SK-N-SH treated with all-trans-retinoic acid at 6 μM for 48 hours (cell line): ENCODE measurements at regions not wholly inside any gene's neighbourhood (a gene's known extent, or its start where the extent isn't known, plus 50 kb on each side); places are given as distances from the start of the nearest gene placed in this dataset.

Experiments
- ATAC-seq: fragments of 200-7000 bp; cut with Tn5 transposase; 3 replicates; pipeline ENCODE4 v1.9.1; 2020; ENCODE audit warnings: mild to moderate bottlenecking, moderate library complexity
- ARNTL ChIP-seq: fragments of 450-650 bp; formaldehyde crosslinking; IDR thresholded peaks from 2 replicates; pipeline ENCODE4 v1.5.0; 2020; ENCODE audit warnings: low read depth, mild to moderate bottlenecking, moderate library complexity, borderline replicate concordance
- CREB5 ChIP-seq: fragments of 250-450 bp; sonication (Bioruptor Pico); IDR thresholded peaks from 2 replicates; pipeline ENCODE4 v1.5.1; 2020; ENCODE audit warnings: low read depth, mild to moderate bottlenecking, moderate library complexity
- CSDC2 ChIP-seq: fragments of 250-450 bp; sonication (Bioruptor Pico); IDR thresholded peaks from 2 replicates; pipeline ENCODE4 v1.5.0; 2020; ENCODE audit warnings: mild to moderate bottlenecking, moderate library complexity
- CSRNP3 ChIP-seq: fragments of 250-450 bp; sonication (Bioruptor Pico); IDR thresholded peaks from 2 replicates; pipeline ENCODE4 v1.5.1; 2021; ENCODE audit warnings: mild to moderate bottlenecking, moderate library complexity
- ESRRG ChIP-seq: fragments of 250-450 bp; sonication (Bioruptor Pico); IDR thresholded peaks from 2 replicates; pipeline ENCODE4 v1.6.1; 2021; ENCODE audit warnings: mild to moderate bottlenecking
- GLIS3 ChIP-seq: fragments of 250-450 bp; sonication (Bioruptor Pico); IDR thresholded peaks from 2 replicates; pipeline ENCODE4 v1.5.0; 2020; ENCODE audit warnings: mild to moderate bottlenecking, moderate library complexity
- ISL1 ChIP-seq: fragments of 250-450 bp; sonication (Bioruptor Pico); IDR thresholded peaks from 2 replicates; pipeline ENCODE4 v2.1.2; 2022; ENCODE audit warnings: mild to moderate bottlenecking, moderate library complexity
- OSR1 ChIP-seq: fragments of 250-450 bp; sonication (Bioruptor Pico); IDR thresholded peaks from 2 replicates; pipeline ENCODE4 v1.8.0; 2022; ENCODE audit warnings: moderate library complexity, mild to moderate bottlenecking, inconsistent platforms
- PATZ1 ChIP-seq: fragments of 250-450 bp; sonication (Bioruptor Pico); IDR thresholded peaks from 2 replicates; pipeline ENCODE4 v1.8.0; 2020; ENCODE audit warnings: mild to moderate bottlenecking, moderate library complexity, borderline replicate concordance
- POU6F1 ChIP-seq: fragments of 250-450 bp; sonication (Bioruptor Pico); IDR thresholded peaks from 2 replicates; pipeline ENCODE4 v1.8.0; 2021; ENCODE audit warnings: low read depth, mild to moderate bottlenecking, moderate library complexity, borderline replicate concordance
- PPARA ChIP-seq: fragments of 250-450 bp; sonication (Bioruptor Pico); IDR thresholded peaks from 2 replicates; pipeline ENCODE4 v1.5.0; 2020; ENCODE audit warnings: mild to moderate bottlenecking, borderline replicate concordance
- RARB ChIP-seq: fragments of 250-450 bp; sonication (Bioruptor Pico); IDR thresholded peaks from 2 replicates; pipeline ENCODE4 v1.8.0; 2021; ENCODE audit warnings: mild to moderate bottlenecking, moderate library complexity
- SNAI2 ChIP-seq: fragments of 250-450 bp; sonication (Bioruptor Pico); IDR thresholded peaks from 2 replicates; pipeline ENCODE4 v1.5.0; 2020; ENCODE audit warnings: mild to moderate bottlenecking, moderate library complexity
- TCF4 ChIP-seq: fragments of 250-450 bp; sonication (Bioruptor Pico); IDR thresholded peaks from 2 replicates; pipeline ENCODE4 v1.8.0; 2021; ENCODE audit warnings: mild to moderate bottlenecking, moderate library complexity, borderline replicate concordance
- TOX ChIP-seq: fragments of 250-450 bp; sonication (Bioruptor Pico); IDR thresholded peaks from 2 replicates; pipeline ENCODE4 v1.8.0; 2021; ENCODE audit warnings: mild to moderate bottlenecking, moderate library complexity, borderline replicate concordance
- TSHZ2 ChIP-seq: fragments of 250-450 bp; sonication (Bioruptor Pico); IDR thresholded peaks from 2 replicates; pipeline ENCODE4 v1.5.0; 2020; ENCODE audit warnings: mild to moderate bottlenecking, moderate library complexity
- ZC3H10 ChIP-seq: fragments of 250-450 bp; sonication (Bioruptor Pico); IDR thresholded peaks from 2 replicates; pipeline ENCODE4 v1.5.1; 2021; ENCODE audit warnings: mild to moderate bottlenecking, moderate library complexity
- ZFP3 ChIP-seq: fragments of 250-450 bp; sonication (Bioruptor Pico); IDR thresholded peaks from 2 replicates; pipeline ENCODE4 v1.5.0; 2020; ENCODE audit warnings: mild to moderate bottlenecking, moderate library complexity
- ZFP30 ChIP-seq: fragments of 450-650 bp; formaldehyde crosslinking; IDR thresholded peaks from 2 replicates; pipeline ENCODE4 v1.5.0; 2022; ENCODE audit warnings: mild to moderate bottlenecking, moderate library complexity
- ZNF565 ChIP-seq: fragments of 450-650 bp; formaldehyde crosslinking; conservative IDR thresholded peaks from 2 replicates; pipeline ENCODE4 v1.5.0; 2020; ENCODE audit warnings: low read depth, mild to moderate bottlenecking, moderate library complexity
- ZNF70 ChIP-seq: fragments of 450-650 bp; formaldehyde crosslinking; IDR thresholded peaks from 2 replicates; pipeline ENCODE4 v1.5.0; 2020; ENCODE audit warnings: mild to moderate bottlenecking, moderate library complexity
- ZNF8 ChIP-seq: fragments of 450-650 bp; formaldehyde crosslinking; IDR thresholded peaks from 2 replicates; pipeline ENCODE4 v1.5.0; 2020; ENCODE audit warnings: mild to moderate bottlenecking, moderate library complexity

- ATAC-seq = no peak
- TF ChIP-seq RARB (CRISPR knock-in tag) (no peak), CREB5 (CRISPR knock-in tag) (no peak), ZC3H10 (no peak), CSRNP3 (CRISPR knock-in tag) (no peak), SNAI2 (CRISPR knock-in tag) (no peak), TCF4 (CRISPR knock-in tag) (no peak), ZNF565 (no peak), ZFP30 (CRISPR knock-in tag) (no peak), ESRRG (CRISPR knock-in tag) (no peak), GLIS3 (no peak), OSR1 (CRISPR knock-in tag) (no peak), CSDC2 (CRISPR knock-in tag) (no peak), PATZ1 (no peak), POU6F1 (CRISPR knock-in tag) (no peak), ZNF70 (no peak), TOX (CRISPR knock-in tag) (no peak), ARNTL (no peak), PPARA (CRISPR knock-in tag) (no peak), ZFP3 (CRISPR knock-in tag) (no peak), ISL1 (CRISPR knock-in tag) (no peak)
These were observed 736.9 kb upstream of the PRMT6 start for GRCh38 chr1:106319612-106320011.

- no peak for TF ChIP-seq TSHZ2 (CRISPR knock-in tag)
- TF ChIP-seq ZNF565 = no peak
- no peak for TF ChIP-seq ZNF8
- TF ChIP-seq ZFP3 (CRISPR knock-in tag) = no peak
- no peak for TF ChIP-seq CREB5 (CRISPR knock-in tag)
- no peak for TF ChIP-seq SNAI2 (CRISPR knock-in tag)
- no peak for ATAC-seq
These were observed 730.9 kb upstream of the PRMT6 start for GRCh38 chr1:106325600-106325999.

- TF ChIP-seq TSHZ2 (CRISPR knock-in tag) = no peak
- TF ChIP-seq GLIS3 = no peak
- TF ChIP-seq CSRNP3 (CRISPR knock-in tag) = no peak
- TF ChIP-seq ISL1 (CRISPR knock-in tag) = no peak
- TF ChIP-seq ZC3H10 = no peak
- TF ChIP-seq CSDC2 (CRISPR knock-in tag) = no peak
- TF ChIP-seq OSR1 (CRISPR knock-in tag) = no peak
- ATAC-seq = no peak
These were observed 712.0 kb upstream of the PRMT6 start for GRCh38 chr1:106344494-106344893.
